Natural killer cell (primary cell): ENCODE measurements at regions not wholly inside any gene's neighbourhood (a gene's known extent, or its start where the extent isn't known, plus 50 kb on each side); places are given as distances from the start of the nearest gene placed in this dataset.

Experiments
- ATAC-seq, 3 donors: fragments of 150-1000 bp in 2 of 3; fragments of 200-7000 bp in 1 of 3; cut with Tn5 transposase; 1 replicate in 1 of 3; 2 replicates in 2 of 3; pipeline ENCODE4 v1.10.0; 2021; ENCODE audit warnings: mild to moderate bottlenecking in 2 of 3, moderate library complexity in 2 of 3
- DNase-seq, 2 donors: peaks; one replicate each; pipeline versions ENCODE4 v3.0.0 to v3.0.0-alpha.2; 2013 to 2021; ENCODE audit warnings: mixed read lengths in 1 of 2
- H3K27ac ChIP-seq: one replicate; pipeline ENCODE4 v1.5.1; 2013; ENCODE audit warnings: mild to moderate bottlenecking, low read length
- H3K27me3 ChIP-seq: one replicate; pipeline ENCODE4 v1.6.1; 2013; ENCODE audit warnings: low read length; ENCODE audit not compliant: control insufficient read depth, insufficient read depth
- H3K36me3 ChIP-seq: one replicate; pipeline ENCODE4 v1.6.1; 2013; ENCODE audit warnings: low read length; ENCODE audit not compliant: control insufficient read depth, insufficient read depth
- H3K4me1 ChIP-seq: one replicate; pipeline ENCODE4 v1.6.1; 2013; ENCODE audit warnings: low read length; ENCODE audit not compliant: control insufficient read depth, insufficient read depth
- H3K4me3 ChIP-seq: one replicate; pipeline ENCODE4 v1.5.1; 2013; ENCODE audit warnings: low read length
- H3K9me3 ChIP-seq: one replicate; pipeline ENCODE4 v1.6.1; 2013; ENCODE audit warnings: low read length; ENCODE audit not compliant: control insufficient read depth, insufficient read depth
- H3K27ac Mint-ChIP-seq, 2 donors: one replicate each; pipeline ENCODE4 v1.8.0; 2022; ENCODE audit warnings: mild to moderate bottlenecking in 2 of 2, mixed read lengths in 2 of 2, moderate library complexity in 1 of 2
- H3K27me3 Mint-ChIP-seq, 2 donors: one replicate each; pipeline ENCODE4 v1.8.0; 2022; ENCODE audit warnings: low read depth in 2 of 2, mixed read lengths in 2 of 2
- H3K36me3 Mint-ChIP-seq: one replicate; pipeline ENCODE4 v1.8.0; 2022; ENCODE audit warnings: mixed read lengths
- H3K4me1 Mint-ChIP-seq, 2 donors: one replicate each; pipeline ENCODE4 v1.8.0; 2022; ENCODE audit warnings: mixed read lengths in 2 of 2
- H3K4me3 Mint-ChIP-seq: one replicate; pipeline ENCODE4 v1.8.0; 2022; ENCODE audit warnings: mild to moderate bottlenecking, moderate library complexity, mixed read lengths
- H3K9me3 Mint-ChIP-seq, 2 donors: one replicate each; pipeline ENCODE4 v1.8.0; 2022; ENCODE audit warnings: mixed read lengths in 2 of 2
- CTCF ChIP-seq: fragments of 200-600 bp; IDR thresholded peaks from one replicate; pipeline ENCODE4 v1.8.0; 2022; ENCODE audit warnings: antibody characterized with exemption
- WGBS: methylation state at CpG from one replicate; pipeline ENCODE4 v1.1.7; 2013; ENCODE audit warnings: missing lambda C conversion rate; ENCODE audit not compliant: insufficient coverage; 5-methylcytosine and 5-hydroxymethylcytosine counted together
- intact Hi-C: fragments of 100-400 bp; cut with micrococcal nuclease; formaldehyde crosslinking; loops from one replicate; pipeline ENCODE4 v1.14.2; 2022

GRCh38 chr5:146986469-146986868 lies 107.9 kb upstream of the PPP2R2B start:
- no peak for TF ChIP-seq CTCF
- Mint-ChIP-seq H3K9me3 (peaks cover 11 to 19% of the 10 kb centered on the region in 2 donors), H3K36me3 (peaks cover 33% of the 10 kb centered on the region), H3K4me1 (no peaks in the 10 kb centered on the region), H3K27ac (no peak overlapping the region), H3K4me3 (no peak overlapping the region), H3K27me3 (peaks cover 15 to 56% of the 10 kb centered on the region in 2 donors)
- H3K4me1 ChIP-seq, result no peaks in the 10 kb centered on the region
- H3K27ac ChIP-seq, result no peak overlapping the region
- no peak overlapping the region for H3K4me3 ChIP-seq
- no peak for DNase-seq
- WGBS, result no CpG with 5 or more reads among the region's 1 CpG
- intact Hi-C loops, result no loop called here
- H3K36me3 ChIP-seq, result no peaks in the 10 kb centered on the region
- H3K27me3 ChIP-seq, result peaks cover 11% of the 10 kb centered on the region
- ATAC-seq, result no peak
- H3K9me3 ChIP-seq, result peaks cover 5% of the 10 kb centered on the region

- Histone ChIP-seq H3K9me3 (no peaks in the 10 kb centered on the region), H3K4me1 (no peaks in the 10 kb centered on the region), H3K36me3 (no peaks in the 10 kb centered on the region), H3K27ac (no peak overlapping the region), H3K27me3 (no peaks in the 10 kb centered on the region), H3K4me3 (no peak overlapping the region)
- DNase-seq (no peak), ATAC-seq (no peak)
- 81% methylated on average over 4 of the region's 4 CpGs for WGBS
- TF ChIP-seq CTCF, result no peak
- Mint-ChIP-seq H3K27ac (no peak overlapping the region), H3K36me3 (peaks cover 8% of the 10 kb centered on the region), H3K9me3 (peaks cover 0 to 2% of the 10 kb centered on the region in 2 donors), H3K4me3 (no peak overlapping the region), H3K27me3 (peaks cover 13 to 19% of the 10 kb centered on the region in 2 donors), H3K4me1 (no peaks in the 10 kb centered on the region)
- intact Hi-C loops, result no loop called here
Observed at GRCh38 chr5:146993876-146994530, 115.4 kb upstream of the PPP2R2B start.

- H3K4me3 Mint-ChIP-seq, result no peak overlapping the region
- no peaks in the 10 kb centered on the region for H3K9me3 Mint-ChIP-seq
- Histone ChIP-seq H3K4me1 (no peaks in the 10 kb centered on the region), H3K27me3 (no peaks in the 10 kb centered on the region), H3K36me3 (no peaks in the 10 kb centered on the region), H3K4me3 (no peak overlapping the region), H3K27ac (no peak overlapping the region), H3K9me3 (no peaks in the 10 kb centered on the region)
- no peaks in the 10 kb centered on the region for H3K36me3 Mint-ChIP-seq
- no peak overlapping the region for H3K27ac Mint-ChIP-seq
- DNase-seq, result no peak
- no peaks in the 10 kb centered on the region for H3K4me1 Mint-ChIP-seq
- 81% methylated on average over 1 of the region's 1 CpG for WGBS
- ATAC-seq, result no peak
- intact Hi-C loops, result no loop called here
- TF ChIP-seq CTCF, result no peak
- peaks cover 0 to 10% of the 10 kb centered on the region in 2 donors for H3K27me3 Mint-ChIP-seq
Observed at GRCh38 chr5:146995878-146996277, 117.3 kb upstream of the PPP2R2B start.

GRCh38 chr5:147015405-147015804 lies 136.8 kb upstream of the PPP2R2B start:
- TF ChIP-seq CTCF, result no peak
- ATAC-seq, result no peak
- 97% methylated on average over 2 of the region's 3 CpGs for WGBS
- Histone ChIP-seq H3K27me3 (peaks cover 2% of the 10 kb centered on the region), H3K4me1 (no peaks in the 10 kb centered on the region), H3K9me3 (no peaks in the 10 kb centered on the region), H3K27ac (no peak overlapping the region), H3K36me3 (no peaks in the 10 kb centered on the region), H3K4me3 (no peak overlapping the region)
- Mint-ChIP-seq H3K4me1 (no peaks in the 10 kb centered on the region), H3K4me3 (no peak overlapping the region), H3K36me3 (no peaks in the 10 kb centered on the region), H3K27ac (no peak overlapping the region), H3K27me3 (peaks cover 4 to 7% of the 10 kb centered on the region in 2 donors), H3K9me3 (no peaks in the 10 kb centered on the region)
- intact Hi-C loops, result no loop called here
- DNase-seq, result no peak
